ENCODE measurements at regions not wholly inside any gene's neighbourhood (a gene's known extent, or its start where the extent isn't known, plus 50 kb on each side); places are given as distances from the start of the nearest gene placed in this dataset.

DNA sequence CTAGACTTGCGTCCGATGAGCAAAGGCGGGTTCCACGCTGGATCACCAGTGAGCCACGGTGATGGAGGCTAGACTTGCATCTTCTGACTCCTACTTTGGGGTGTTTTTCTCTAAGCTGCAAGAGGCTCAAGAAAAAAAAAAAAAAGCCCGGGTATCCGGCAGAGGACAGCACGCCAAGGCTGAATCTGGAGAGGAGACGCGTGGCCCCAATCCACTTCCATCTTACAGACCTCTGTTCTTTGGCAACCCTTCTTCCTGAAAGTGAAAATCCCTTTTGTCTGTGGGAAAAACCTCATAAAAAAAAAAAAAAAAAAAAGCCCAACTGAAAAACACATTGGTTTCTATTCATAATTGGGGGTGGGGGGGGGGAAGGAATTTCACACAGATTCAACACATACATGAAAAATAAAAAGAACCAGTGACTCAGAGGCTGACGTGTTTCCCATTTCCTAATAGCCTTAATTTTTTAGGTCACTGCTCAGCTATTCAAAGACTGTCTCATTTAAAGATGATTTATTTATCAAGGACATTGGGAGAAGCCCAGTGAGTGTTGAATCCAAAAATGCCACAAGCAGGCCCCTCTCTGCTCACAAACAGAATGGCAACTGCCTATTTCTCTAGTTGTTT lies 258.3 kb downstream of the FOXL1 start:
- TF ChIP-seq, protein P1, sequence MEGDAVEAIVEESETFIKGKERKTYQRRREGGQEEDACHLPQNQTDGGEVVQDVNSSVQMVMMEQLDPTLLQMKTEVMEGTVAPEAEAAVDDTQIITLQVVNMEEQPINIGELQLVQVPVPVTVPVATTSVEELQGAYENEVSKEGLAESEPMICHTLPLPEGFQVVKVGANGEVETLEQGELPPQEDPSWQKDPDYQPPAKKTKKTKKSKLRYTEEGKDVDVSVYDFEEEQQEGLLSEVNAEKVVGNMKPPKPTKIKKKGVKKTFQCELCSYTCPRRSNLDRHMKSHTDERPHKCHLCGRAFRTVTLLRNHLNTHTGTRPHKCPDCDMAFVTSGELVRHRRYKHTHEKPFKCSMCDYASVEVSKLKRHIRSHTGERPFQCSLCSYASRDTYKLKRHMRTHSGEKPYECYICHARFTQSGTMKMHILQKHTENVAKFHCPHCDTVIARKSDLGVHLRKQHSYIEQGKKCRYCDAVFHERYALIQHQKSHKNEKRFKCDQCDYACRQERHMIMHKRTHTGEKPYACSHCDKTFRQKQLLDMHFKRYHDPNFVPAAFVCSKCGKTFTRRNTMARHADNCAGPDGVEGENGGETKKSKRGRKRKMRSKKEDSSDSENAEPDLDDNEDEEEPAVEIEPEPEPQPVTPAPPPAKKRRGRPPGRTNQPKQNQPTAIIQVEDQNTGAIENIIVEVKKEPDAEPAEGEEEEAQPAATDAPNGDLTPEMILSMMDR (IDR thresholded peaks at IDR 0.05; ENCODE audit: insufficient read depth, low read length, poor library complexity, severe bottlenecking), result no peak
- Histone ChIP-seq H3K36me3 (ENCODE audit: control insufficient read depth, insufficient read depth, low read length) (no peaks in the 10 kb centered on the region), H3K4me3 (replicated peaks; ENCODE audit: low read depth, low read length) (no peak overlapping the region), H3K27me3 (replicated peaks; ENCODE audit: control insufficient read depth, insufficient read depth, low read length) (no peaks in the 10 kb centered on the region; the same call in 1 of the 2 replicates)
- DNase-seq (ENCODE audit: extremely low read depth, insufficient read length), result no peak

DNA sequence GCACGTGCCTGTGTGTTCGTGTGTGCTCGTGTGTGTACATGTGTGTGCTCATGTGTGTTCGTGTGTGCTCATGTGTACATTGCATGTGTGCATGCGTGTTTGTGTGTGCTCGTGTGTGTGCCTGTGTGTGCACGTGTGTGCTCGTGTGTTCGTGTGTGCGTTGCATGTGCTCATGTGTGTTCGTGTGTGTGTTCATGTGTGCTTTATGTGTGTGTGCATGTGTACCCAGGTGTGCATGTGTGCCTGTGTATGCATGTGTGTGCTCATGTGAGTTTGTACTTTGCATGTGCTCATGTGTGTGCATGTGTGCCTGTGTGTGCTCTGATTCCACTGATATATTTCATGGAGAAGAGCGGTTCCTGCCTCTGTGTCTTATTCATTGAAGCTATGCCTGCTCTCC lies 265.5 kb downstream of the FOXL1 start:
- Histone ChIP-seq H3K36me3 (ENCODE audit: control insufficient read depth, insufficient read depth, low read length) (no peaks in the 10 kb centered on the region), H3K4me3 (replicated peaks; ENCODE audit: low read depth, low read length) (no peak overlapping the region), H3K27me3 (replicated peaks; ENCODE audit: control insufficient read depth, insufficient read depth, low read length) (no peaks in the 10 kb centered on the region; the same call in 1 of the 2 replicates)
- TF ChIP-seq, protein P1 (IDR thresholded peaks at IDR 0.05; ENCODE audit: insufficient read depth, low read length, poor library complexity, severe bottlenecking), result no peak
- DNase-seq (ENCODE audit: extremely low read depth, insufficient read length), result no peak

DNA sequence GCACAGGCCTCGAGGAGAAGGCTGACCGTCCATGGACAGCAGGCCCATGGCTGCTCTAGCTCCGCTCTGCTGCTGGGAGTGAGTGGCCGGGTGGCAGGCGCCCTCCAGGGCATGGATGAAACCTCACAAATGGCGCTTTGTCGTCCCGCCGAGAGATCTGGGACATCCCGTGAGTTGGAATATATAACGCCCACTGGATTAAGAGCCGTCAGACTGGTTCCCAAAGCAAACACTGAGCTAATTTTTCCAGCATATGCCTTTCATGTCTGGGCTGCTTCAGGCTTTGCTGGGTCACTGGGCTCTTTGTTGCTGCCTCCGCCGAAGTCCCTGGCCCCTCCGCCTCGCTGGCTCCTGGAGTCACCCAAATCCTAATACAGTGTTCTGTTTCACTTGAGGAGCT lies 266.3 kb downstream of the FOXL1 start:
- Histone ChIP-seq H3K27me3 (replicated peaks; ENCODE audit: control insufficient read depth, insufficient read depth, low read length) (no peaks in the 10 kb centered on the region; the same call in 1 of the 2 replicates), H3K4me3 (replicated peaks; ENCODE audit: low read depth, low read length) (no peak overlapping the region), H3K36me3 (ENCODE audit: control insufficient read depth, insufficient read depth, low read length) (no peaks in the 10 kb centered on the region)
- no peak for DNase-seq (ENCODE audit: extremely low read depth, insufficient read length)
- TF ChIP-seq, protein P1 (IDR thresholded peaks at IDR 0.05; ENCODE audit: insufficient read depth, low read length, poor library complexity, severe bottlenecking), result no peak

DNA sequence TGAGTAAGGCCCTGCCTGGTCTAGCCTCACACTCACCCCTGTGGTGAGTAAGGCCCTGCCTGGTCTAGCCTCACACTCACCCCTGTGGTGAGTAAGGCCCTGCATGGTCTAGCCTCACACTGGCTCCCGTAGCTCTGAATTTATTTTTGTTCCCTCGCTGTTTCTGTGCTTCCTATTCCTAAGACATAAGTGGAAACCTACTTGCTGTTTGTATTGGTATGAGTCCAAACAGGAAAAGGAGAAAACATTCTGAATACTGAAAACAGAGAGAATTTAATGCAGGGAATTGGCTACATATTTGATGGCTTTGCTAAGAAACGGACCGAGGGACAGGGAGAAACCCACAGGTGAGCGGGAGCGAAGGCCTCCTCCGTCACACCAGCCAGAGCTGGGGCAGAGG lies 267.8 kb downstream of the FOXL1 start:
- Histone ChIP-seq H3K36me3 (ENCODE audit: control insufficient read depth, insufficient read depth, low read length) (no peaks in the 10 kb centered on the region), H3K4me3 (replicated peaks; ENCODE audit: low read depth, low read length) (no peak overlapping the region), H3K27me3 (replicated peaks; ENCODE audit: control insufficient read depth, insufficient read depth, low read length) (no peaks in the 10 kb centered on the region; the same call in 1 of the 2 replicates)
- TF ChIP-seq, protein P1 (IDR thresholded peaks at IDR 0.05; ENCODE audit: insufficient read depth, low read length, poor library complexity, severe bottlenecking), result no peak
- no peak for DNase-seq (ENCODE audit: extremely low read depth, insufficient read length)

DNA sequence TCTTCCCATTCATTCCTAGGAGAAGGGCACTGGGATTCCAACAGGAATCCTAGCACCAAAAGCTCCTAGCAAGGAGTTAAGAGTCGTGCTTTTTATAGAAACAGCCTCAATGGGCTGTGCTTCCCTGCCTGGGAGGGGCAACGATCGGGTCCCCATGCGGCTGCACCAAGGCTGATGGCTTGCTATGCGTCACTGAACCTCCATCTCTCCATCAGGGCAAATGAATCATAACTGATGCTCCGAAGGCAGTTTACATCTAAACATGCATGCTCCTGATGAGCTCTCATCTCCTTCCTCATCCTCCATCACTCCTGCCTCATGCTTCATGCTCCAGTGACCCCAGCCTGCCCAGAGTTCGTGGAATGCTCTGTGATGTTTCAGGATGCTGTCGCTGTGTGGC lies 270.5 kb downstream of the FOXL1 start:
- TF ChIP-seq, protein P1 (IDR thresholded peaks at IDR 0.05; ENCODE audit: insufficient read depth, low read length, poor library complexity, severe bottlenecking), result no peak
- H3K36me3 ChIP-seq (ENCODE audit: control insufficient read depth, insufficient read depth, low read length), result no peaks in the 10 kb centered on the region
- H3K4me3 ChIP-seq (replicated peaks; ENCODE audit: low read depth, low read length), result no peak overlapping the region
- no peaks in the 10 kb centered on the region; the same call in 1 of the 2 replicates for H3K27me3 ChIP-seq (replicated peaks; ENCODE audit: control insufficient read depth, insufficient read depth, low read length)
- no peak for DNase-seq (ENCODE audit: extremely low read depth, insufficient read length)

DNA sequence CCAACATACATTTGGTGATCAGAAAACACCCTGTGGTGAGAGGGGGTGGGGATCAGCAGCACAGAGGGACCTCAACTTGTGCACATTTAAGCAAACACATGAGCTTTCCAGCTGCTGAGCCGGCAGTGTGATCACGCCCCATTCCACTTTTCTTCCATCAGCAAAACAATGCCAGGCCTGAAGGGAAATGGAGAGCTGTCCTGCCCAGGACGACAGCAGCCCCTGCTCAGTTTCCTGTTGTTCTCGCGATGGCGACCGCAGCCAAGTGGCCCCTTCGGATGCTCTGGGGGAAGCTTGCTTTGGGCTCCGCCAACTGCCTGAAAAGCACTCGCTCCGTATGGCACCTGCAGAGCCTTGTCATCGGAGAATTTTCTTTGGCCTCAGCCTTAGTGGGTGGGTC lies 272.3 kb downstream of the FOXL1 start:
- H3K36me3 ChIP-seq (ENCODE audit: control insufficient read depth, insufficient read depth, low read length), result no peaks in the 10 kb centered on the region
- TF ChIP-seq, protein P1 (IDR thresholded peaks at IDR 0.05; ENCODE audit: insufficient read depth, low read length, poor library complexity, severe bottlenecking), result no peak
- no peak overlapping the region for H3K4me3 ChIP-seq (replicated peaks; ENCODE audit: low read depth, low read length)
- no peak for DNase-seq (ENCODE audit: extremely low read depth, insufficient read length)
- H3K27me3 ChIP-seq (replicated peaks; ENCODE audit: control insufficient read depth, insufficient read depth, low read length), result no peaks in the 10 kb centered on the region; the same call in 1 of the 2 replicates

Measured in GM06990 (cell line).